Stomach (tissue), 8 donors: ENCODE measurements at regions not wholly inside any gene's neighbourhood (a gene's known extent, or its start where the extent isn't known, plus 50 kb on each side); places are given as distances from the start of the nearest gene placed in this dataset.

Experiments
- DNase-seq, 2 donors: peaks; one replicate each; pipeline versions ENCODE4 v3.0.0 to v3.0.0-alpha.2; 2013 to 2019
- H3K27ac ChIP-seq, 5 donors: fragments of 200-600 bp in 4 of 5; sonication (generic) in 4 of 5; one replicate each; pipeline ENCODE4 v1.5.1; 2013 to 2019; ENCODE audit warnings: mild to moderate bottlenecking in 1 of 5, moderate library complexity in 1 of 5
- H3K27me3 ChIP-seq, 3 donors: fragments of 200-600 bp; sonication (generic); one replicate each; pipeline ENCODE4 v1.5.1; 2017 to 2019; ENCODE audit warnings: mixed run types in 1 of 3
- H3K36me3 ChIP-seq, 4 donors: fragments of 200-600 bp; sonication (generic); 1 replicate in 3 of 4; 2 replicates in 1 of 4; pipeline ENCODE4 v1.5.1; 2016 to 2019
- H3K4me1 ChIP-seq, 4 donors: fragments of 200-600 bp; sonication (generic); one replicate each; pipeline ENCODE4 v1.5.1; 2016 to 2019
- H3K4me3 ChIP-seq, 4 donors: fragments of 200-600 bp; sonication (generic) in 3 of 4; one replicate each; pipeline ENCODE4 v1.5.1; 2016 to 2019; ENCODE audit warnings: mild to moderate bottlenecking in 1 of 4
- H3K9me3 ChIP-seq, 4 donors: fragments of 200-600 bp; sonication (generic); one replicate each; pipeline ENCODE4 v1.5.1; 2016 to 2019
- CTCF ChIP-seq, 7 experiments: fragments of 450-650 bp in 4 of 7; fragments of 200-600 bp in 3 of 7; sonication (generic) in 3 of 7; IDR thresholded peaks; one replicate each; pipeline ENCODE4 v1.5.1; 2016 to 2019; ENCODE audit warnings: antibody characterized with exemption in 7 of 7, control low read depth in 2 of 7, mild to moderate bottlenecking in 1 of 7
- EP300 ChIP-seq: sonication (generic); formaldehyde crosslinking; IDR thresholded peaks from one replicate; pipeline ENCODE4 v1.6.1; 2017; ENCODE audit warnings: antibody characterized with exemption
- POLR2A ChIP-seq, 4 donors: fragments of 450-650 bp; IDR thresholded peaks; one replicate each; pipeline ENCODE4 v1.6.1; 2016; ENCODE audit warnings: antibody characterized with exemption in 4 of 4, control low read depth in 2 of 4, mild to moderate bottlenecking in 1 of 4, moderate library complexity in 1 of 4
- POLR2AphosphoS5 ChIP-seq, 3 donors: sonication (generic); formaldehyde crosslinking; IDR thresholded peaks; one replicate each; pipeline ENCODE4 v1.6.1; 2016; ENCODE audit warnings: antibody characterized with exemption in 3 of 3
- WGBS, 5 donors: extraction: QIAGEN DNeasy Blood & Tissue Kit in 3 of 5; methylation state at CpG; one replicate each; pipeline versions ENCODE4 v1.1.5 to v1.1.7; 2013 to 2018; 5-methylcytosine and 5-hydroxymethylcytosine counted together
- intact Hi-C: fragments of 100-400 bp; cut with DNase I; formaldehyde crosslinking; loops from one replicate; pipeline ENCODE4 v1.15.1; 2023; ENCODE audit warnings: low total_unique reads
- donor health status: healthy with polysubstance abuse.
- donor health status: Bipolar disorder and iron deficiency.
- donor health status: healthy.

- H3K4me1 ChIP-seq: peaks cover 21 to 37% (median 30%) of the 10 kb centered on the region in 4 donors
- no peak overlapping the region for H3K27ac ChIP-seq
- no peak overlapping the region for H3K4me3 ChIP-seq
- no peaks in the 10 kb centered on the region for H3K9me3 ChIP-seq
- no peaks in the 10 kb centered on the region for H3K36me3 ChIP-seq
- 0 to 52% (median 0%) methylated on average over 1 of the region's 1 CpG for WGBS, 5 donors
- no peak for DNase-seq
- no peaks in the 10 kb centered on the region for H3K27me3 ChIP-seq
- intact Hi-C loops: no loop called here
- TF ChIP-seq EP300: no peak
- no peak for TF ChIP-seq POLR2A (IDR thresholded peaks at IDR 0.05)
- no peak for TF ChIP-seq POLR2AphosphoS5 (IDR thresholded peaks at IDR 0.05)
- TF ChIP-seq CTCF (IDR thresholded peaks at IDR 0.05): no peak
Measured at GRCh38 chr5:74412066-74412465, 228.5 kb downstream of the ENC1 start.

- TF ChIP-seq EP300 (no peak), CTCF (IDR thresholded peaks at IDR 0.05) (no peak), POLR2AphosphoS5 (IDR thresholded peaks at IDR 0.05) (no peak)
- no peaks in the 10 kb centered on the region for H3K27me3 ChIP-seq
- no peaks in the 10 kb centered on the region for H3K9me3 ChIP-seq
- DNase-seq: no peak
- intact Hi-C loops: no loop called here
- peaks cover 13 to 40% (median 23%) of the 10 kb centered on the region in 4 donors for H3K4me1 ChIP-seq
- H3K36me3 ChIP-seq: no peaks in the 10 kb centered on the region
- no peak overlapping the region for H3K4me3 ChIP-seq
- peak overlapping the region; percentile 12 to 66 (median 18) for H3K27ac ChIP-seq
Measured at GRCh38 chr5:74409712-74410111, 230.8 kb downstream of the ENC1 start.

GRCh38 chr5:74409166-74409706 lies 231.3 kb downstream of the ENC1 start:
- WGBS, 5 donors: 49 to 72% (median 64%) methylated on average over 4 of the region's 4 CpGs
- peak in 1 of 2 donors; percentile 53 for DNase-seq
- Histone ChIP-seq H3K4me1 (peaks cover 13 to 40% (median 24%) of the 10 kb centered on the region in 4 donors), H3K9me3 (no peaks in the 10 kb centered on the region), H3K36me3 (no peaks in the 10 kb centered on the region), H3K27ac (peak overlapping the region; percentile 13 to 66 (median 30)), H3K4me3 (no peak overlapping the region), H3K27me3 (no peaks in the 10 kb centered on the region)
- no peak for TF ChIP-seq CTCF (IDR thresholded peaks at IDR 0.05)
- no peak for TF ChIP-seq POLR2A (IDR thresholded peaks at IDR 0.05)
- TF ChIP-seq EP300: no peak
- TF ChIP-seq POLR2AphosphoS5 (IDR thresholded peaks at IDR 0.05): no peak
- intact Hi-C loops: no loop called here

GRCh38 chr5:74408150-74409043 lies 232.1 kb downstream of the ENC1 start:
- H3K36me3 ChIP-seq: no peaks in the 10 kb centered on the region
- no peaks in the 10 kb centered on the region for H3K9me3 ChIP-seq
- TF ChIP-seq POLR2A (IDR thresholded peaks at IDR 0.05) (no peak), POLR2AphosphoS5 (IDR thresholded peaks at IDR 0.05) (peak in 2 of 3 donors; percentile 51 to 65), EP300 (no peak), CTCF (IDR thresholded peaks at IDR 0.05) (no peak)
- no peak overlapping the region for H3K4me3 ChIP-seq
- peak in 1 of 2 donors; percentile 79 for DNase-seq
- no peaks in the 10 kb centered on the region for H3K27me3 ChIP-seq
- peaks cover 13 to 34% (median 22%) of the 10 kb centered on the region in 4 donors for H3K4me1 ChIP-seq
- WGBS, 5 donors: 24 to 47% (median 37%) methylated on average over 7 of the region's 7 CpGs
- intact Hi-C loops: no loop called here
- peak overlapping the region in 4 of 5 donors; percentile 18 to 66 (median 42) for H3K27ac ChIP-seq
